ENCODE measurements at regions not wholly inside any gene's neighbourhood (a gene's known extent, or its start where the extent isn't known, plus 50 kb on each side); places are given as distances from the start of the nearest gene placed in this dataset.

DNA sequence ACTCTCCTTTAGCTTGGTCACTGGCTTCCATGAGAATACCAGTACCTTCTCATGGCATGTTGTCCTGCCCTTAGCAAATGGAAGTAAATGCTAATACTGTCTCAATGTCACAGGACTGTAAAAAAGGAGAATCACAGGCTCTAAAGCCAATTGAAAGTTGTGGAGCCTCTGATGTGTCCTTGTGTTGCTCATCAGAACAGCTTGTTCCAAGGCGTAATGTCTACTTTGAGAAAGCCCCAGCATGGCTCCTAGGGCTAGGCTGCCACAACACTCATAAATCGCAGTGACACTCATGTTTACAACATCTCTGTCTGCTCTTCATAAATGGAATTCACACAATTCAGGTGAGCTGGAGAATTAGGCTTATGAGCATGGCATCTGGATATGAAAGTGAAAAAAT, 94.9 kb downstream of the ACTL7B start:
- dilution Hi-C loops (cut with MboI; ENCODE audit: extremely low pct_ligation_motif_present, low sequenced_read_pairs): no loop called here
- FAIRE-seq: no peak
- no peak overlapping the region for H3K27ac ChIP-seq (ENCODE audit: control insufficient read depth, insufficient read depth, low read length)

DNA sequence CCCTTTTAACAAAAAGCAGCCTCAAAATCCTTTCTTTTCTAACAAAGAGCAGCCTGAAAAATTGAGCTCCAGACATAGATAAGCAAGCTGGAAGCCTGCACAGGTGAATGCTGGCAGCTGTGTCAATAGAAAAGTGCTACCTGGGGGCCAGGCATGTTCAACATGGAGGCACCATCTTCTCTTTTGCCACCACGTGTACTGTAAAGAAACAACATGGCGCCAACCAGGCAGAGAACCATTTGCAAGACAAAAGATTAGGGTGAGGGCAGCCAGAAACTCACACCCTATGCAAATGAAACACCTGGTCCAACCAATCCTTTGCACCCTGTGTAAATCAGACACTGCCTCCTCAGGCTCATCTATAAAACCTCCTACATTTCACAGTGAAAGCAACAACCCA, 96.0 kb downstream of the ACTL7B start:
- Histone ChIP-seq H3K9me1 (ENCODE audit: control insufficient read depth, extremely low read depth, insufficient read depth, low read length) (no peaks in the 10 kb centered on the region), H3K4me2 (ENCODE audit: control insufficient read depth, extremely low read depth, insufficient read depth, low read depth, low read length) (no peak overlapping the region), H4K20me1 (ENCODE audit: control insufficient read depth, extremely low read depth, insufficient read depth, low read length) (no peaks in the 10 kb centered on the region), H3K27ac (ENCODE audit: control insufficient read depth, insufficient read depth, low read length) (no peak overlapping the region), H3K9ac (ENCODE audit: control insufficient read depth, extremely low read depth, insufficient read depth, low read length) (no peak overlapping the region), H3K4me3 (ENCODE audit: control insufficient read depth in 2 of 3, extremely low read depth in 1 of 3, insufficient read depth in 2 of 3, low read depth in 1 of 3, low read length in 3 of 3) (no peak overlapping the region), H3K4me1 (ENCODE audit: control insufficient read depth, extremely low read depth, insufficient read depth, low read length) (peaks cover 15% of the 10 kb centered on the region), H3K27me3 (ENCODE audit: control insufficient read depth, extremely low read depth, insufficient read depth, low read length) (no peaks in the 10 kb centered on the region), H3K36me3 (ENCODE audit: control insufficient read depth in 2 of 2, extremely low read depth in 1 of 2, insufficient read depth in 2 of 2, low read length in 2 of 2) (no peaks in the 10 kb centered on the region), H3K9me3 (ENCODE audit: control insufficient read depth, low read depth, low read length) (no peaks in the 10 kb centered on the region), H3K79me2 (ENCODE audit: control insufficient read depth, insufficient read depth, low read length) (no peaks in the 10 kb centered on the region), H2AFZ (ENCODE audit: control insufficient read depth, low read length) (no peak overlapping the region)
- TF ChIP-seq EZH2 (IDR thresholded peaks at IDR 0.05; ENCODE audit: low read length): no peak
- TF ChIP-seq, protein P1, sequence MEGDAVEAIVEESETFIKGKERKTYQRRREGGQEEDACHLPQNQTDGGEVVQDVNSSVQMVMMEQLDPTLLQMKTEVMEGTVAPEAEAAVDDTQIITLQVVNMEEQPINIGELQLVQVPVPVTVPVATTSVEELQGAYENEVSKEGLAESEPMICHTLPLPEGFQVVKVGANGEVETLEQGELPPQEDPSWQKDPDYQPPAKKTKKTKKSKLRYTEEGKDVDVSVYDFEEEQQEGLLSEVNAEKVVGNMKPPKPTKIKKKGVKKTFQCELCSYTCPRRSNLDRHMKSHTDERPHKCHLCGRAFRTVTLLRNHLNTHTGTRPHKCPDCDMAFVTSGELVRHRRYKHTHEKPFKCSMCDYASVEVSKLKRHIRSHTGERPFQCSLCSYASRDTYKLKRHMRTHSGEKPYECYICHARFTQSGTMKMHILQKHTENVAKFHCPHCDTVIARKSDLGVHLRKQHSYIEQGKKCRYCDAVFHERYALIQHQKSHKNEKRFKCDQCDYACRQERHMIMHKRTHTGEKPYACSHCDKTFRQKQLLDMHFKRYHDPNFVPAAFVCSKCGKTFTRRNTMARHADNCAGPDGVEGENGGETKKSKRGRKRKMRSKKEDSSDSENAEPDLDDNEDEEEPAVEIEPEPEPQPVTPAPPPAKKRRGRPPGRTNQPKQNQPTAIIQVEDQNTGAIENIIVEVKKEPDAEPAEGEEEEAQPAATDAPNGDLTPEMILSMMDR (optimal IDR thresholded peaks at IDR 0.05 in 1 of 3, IDR thresholded peaks at IDR 0.05 in 1 of 3, conservative IDR thresholded peaks at IDR 0.05 in 1 of 3; ENCODE audit: extremely low read depth in 1 of 3, insufficient read depth in 2 of 3, low read length in 3 of 3): no peak
- dilution Hi-C loops (cut with MboI; ENCODE audit: extremely low pct_ligation_motif_present, low sequenced_read_pairs): no loop called here
- DNase-seq (ENCODE audit: low read depth, low spot score) (no peak), FAIRE-seq (no peak)

More for the DNA sequence above, 94.9 kb downstream of the ACTL7B start:
- Histone ChIP-seq H3K4me2 (ENCODE audit: control insufficient read depth, extremely low read depth, insufficient read depth, low read depth, low read length) (no peak overlapping the region), H4K20me1 (ENCODE audit: control insufficient read depth, extremely low read depth, insufficient read depth, low read length) (no peaks in the 10 kb centered on the region), H3K36me3 (ENCODE audit: control insufficient read depth in 2 of 2, extremely low read depth in 1 of 2, insufficient read depth in 2 of 2, low read length in 2 of 2) (no peaks in the 10 kb centered on the region), H3K79me2 (ENCODE audit: control insufficient read depth, insufficient read depth, low read length) (no peaks in the 10 kb centered on the region), H3K27me3 (ENCODE audit: control insufficient read depth, extremely low read depth, insufficient read depth, low read length) (no peaks in the 10 kb centered on the region), H3K9me3 (ENCODE audit: control insufficient read depth, low read depth, low read length) (no peaks in the 10 kb centered on the region), H2AFZ (ENCODE audit: control insufficient read depth, low read length) (no peak overlapping the region), H3K9ac (ENCODE audit: control insufficient read depth, extremely low read depth, insufficient read depth, low read length) (no peak overlapping the region), H3K4me1 (ENCODE audit: control insufficient read depth, extremely low read depth, insufficient read depth, low read length) (peaks cover 15% of the 10 kb centered on the region), H3K9me1 (ENCODE audit: control insufficient read depth, extremely low read depth, insufficient read depth, low read length) (no peaks in the 10 kb centered on the region), H3K4me3 (ENCODE audit: control insufficient read depth in 2 of 3, extremely low read depth in 1 of 3, insufficient read depth in 2 of 3, low read depth in 1 of 3, low read length in 3 of 3) (no peak overlapping the region)
- no peak for DNase-seq (ENCODE audit: low read depth, low spot score)
- no peak for TF ChIP-seq EZH2 (IDR thresholded peaks at IDR 0.05; ENCODE audit: low read length)
- TF ChIP-seq, protein P1 (optimal IDR thresholded peaks at IDR 0.05 in 1 of 3, IDR thresholded peaks at IDR 0.05 in 1 of 3, conservative IDR thresholded peaks at IDR 0.05 in 1 of 3; ENCODE audit: extremely low read depth in 1 of 3, insufficient read depth in 2 of 3, low read length in 3 of 3): no peak

Measured in keratinocyte (primary cell).